GM12878 (cell line): ENCODE measurements at regions not wholly inside any gene's neighbourhood (a gene's known extent, or its start where the extent isn't known, plus 50 kb on each side); places are given as distances from the start of the nearest gene placed in this dataset.

ENCODE experiments used
- ATAC-seq: fragments of 200-7000 bp; cut with Tn5 transposase; 3 replicates; pipeline ENCODE4 v1.9.1; 2020; ENCODE audit warnings: mild to moderate bottlenecking, moderate library complexity
- BruUV-seq: library from RNA; stranded (reverse); fragments of 400-500 nt; replicated peaks from 2 replicates; lab custom pipeline; 2021; lab: Mats Ljungman, UMichigan
- CTCF ChIA-PET: fragments of 300-600 bp; sonication (Branson Sonifier 250); formaldehyde crosslinking; extraction: SDS; loops from one replicate; lab custom pipeline; 2021; ENCODE audit warnings: inconsistent platforms; lab: Yijun Ruan, JAX
- POLR2A ChIA-PET: fragments of 350-600 bp; formaldehyde crosslinking; extraction: SDS; loops from one replicate; lab custom pipeline; 2021; ENCODE audit warnings: inconsistent platforms; lab: Charles Lee
- RAD21 ChIA-PET: fragments of 300-600 bp; sonication (Branson Sonifier 250); formaldehyde crosslinking; loops from one replicate; lab custom pipeline; 2023; ENCODE audit warnings: antibody characterized with exemption; ENCODE audit not compliant: unreplicated experiment; lab: Charles Lee
- SMC1A ChIA-PET: fragments of 300-600 bp; sonication (Branson Sonifier 250); formaldehyde crosslinking; loops from one replicate; lab custom pipeline; 2023; ENCODE audit not compliant: unreplicated experiment, uncharacterized antibody; lab: Charles Lee
- DNase-seq: peaks from one replicate; pipeline ENCODE4 v3.0.0-alpha.2; 2011; ENCODE audit warnings: low read depth, low spot score
- FAIRE-seq: peaks from 3 replicates; lab custom pipeline; 2011; peaks lifted over from hg19 to GRCh38; lab: Jason Lieb, UNC
- H2AFZ ChIP-seq: 2 replicates; pipeline ENCODE4 v1.6.0; 2011; ENCODE audit warnings: low read depth, low read length, control low read depth; ENCODE audit not compliant: control insufficient read depth
- H3K27ac ChIP-seq: 2 replicates; pipeline ENCODE4 v1.5.1; 2011; ENCODE audit warnings: control low read depth; ENCODE audit not compliant: control insufficient read depth, insufficient read depth
- H3K27me3 ChIP-seq, 2 experiments: replicated peaks in 1 of 2; 2 replicates each; pipeline versions ENCODE4 v1.6.0 to v1.6.1; 2011; ENCODE audit warnings: low read length in 1 of 2; ENCODE audit not compliant: control insufficient read depth in 2 of 2, insufficient read depth in 2 of 2
- H3K36me3 ChIP-seq, 2 experiments: 2 replicates each; pipeline ENCODE4 v1.5.1; 2011; ENCODE audit warnings: low read length in 1 of 2; ENCODE audit not compliant: control insufficient read depth in 2 of 2, insufficient read depth in 2 of 2
- H3K4me1 ChIP-seq: 2 replicates; pipeline ENCODE4 v1.6.1; 2011; ENCODE audit warnings: mild to moderate bottlenecking, low read length, moderate library complexity, mixed read lengths; ENCODE audit not compliant: control insufficient read depth, insufficient read depth
- H3K4me2 ChIP-seq: 2 replicates; pipeline ENCODE4 v1.6.0; 2011; ENCODE audit warnings: control low read depth; ENCODE audit not compliant: control insufficient read depth, insufficient read depth
- H3K4me3 ChIP-seq: fragments of 200-600 bp; sonication (generic); 2 replicates; pipeline ENCODE4 v1.5.1; 2016
- H3K79me2 ChIP-seq: 2 replicates; pipeline ENCODE4 v1.6.0; 2011; ENCODE audit warnings: low read length; ENCODE audit not compliant: control insufficient read depth, insufficient read depth
- H3K9ac ChIP-seq: 2 replicates; pipeline ENCODE4 v1.8.0; 2011; ENCODE audit warnings: low read length, control low read depth, mixed read lengths; ENCODE audit not compliant: control insufficient read depth, insufficient read depth
- H3K9me3 ChIP-seq: replicated peaks from 3 replicates; pipeline ENCODE4 v1.5.1; 2011; ENCODE audit warnings: mild to moderate bottlenecking, low read length; ENCODE audit not compliant: control insufficient read depth, insufficient read depth
- H4K20me1 ChIP-seq: 2 replicates; pipeline ENCODE4 v1.6.0; 2011; ENCODE audit not compliant: control insufficient read depth, insufficient read depth
- CBFB ChIP-seq: IDR thresholded peaks from 2 replicates; pipeline ENCODE4 v1.6.1; 2016; ENCODE audit warnings: antibody characterized with exemption, low read depth
- CEBPB ChIP-seq, 2 experiments: fragments of 150-350 bp in 1 of 2; IDR thresholded peaks; 2 replicates each; pipeline ENCODE4 v1.6.1; 2012 to 2014; ENCODE audit warnings: low read depth in 2 of 2, low read length in 2 of 2, borderline replicate concordance in 1 of 2, inconsistent platforms in 1 of 2
- E2F4 ChIP-seq: IDR thresholded peaks from 2 replicates; pipeline ENCODE4 v1.6.1; 2012; ENCODE audit warnings: low read depth, low read length, improper control_type of control experiment
- EP300 ChIP-seq, 2 experiments: fragments of 150-350 bp in 1 of 2; IDR thresholded peaks; 2 replicates each; pipeline ENCODE4 v1.6.1; 2011 to 2012; ENCODE audit warnings: low read depth in 2 of 2, low read length in 2 of 2, borderline replicate concordance in 1 of 2, improper control_type of control experiment in 1 of 2, inconsistent platforms in 1 of 2; ENCODE audit not compliant: control insufficient read depth in 1 of 2
- FOXM1 ChIP-seq: IDR thresholded peaks from 2 replicates; pipeline ENCODE4 v1.6.1; 2012; ENCODE audit warnings: low read depth, mild to moderate bottlenecking, inconsistent platforms, low read length, moderate library complexity
- HDAC6 ChIP-seq: fragments of 200-600 bp; sonication (generic); IDR thresholded peaks from one replicate; pipeline ENCODE4 v1.8.0; 2017; ENCODE audit warnings: antibody characterized with exemption; ENCODE audit not compliant: unreplicated experiment
- HDGF ChIP-seq: fragments of 450-650 bp; IDR thresholded peaks from 2 replicates; pipeline ENCODE4 v1.6.1; 2016; ENCODE audit warnings: antibody characterized with exemption
- IRF4 ChIP-seq: IDR thresholded peaks from 2 replicates; pipeline ENCODE4 v1.6.1; 2011; ENCODE audit warnings: low read depth, low read length
- JUND ChIP-seq: IDR thresholded peaks from 2 replicates; pipeline ENCODE4 v1.6.1; 2012; ENCODE audit warnings: low read depth, mild to moderate bottlenecking, low read length, improper control_type of control experiment, moderate library complexity
- POLR2AphosphoS5 ChIP-seq: IDR thresholded peaks from 2 replicates; pipeline ENCODE4 v1.6.1; 2011; ENCODE audit warnings: mild to moderate bottlenecking, low read length, inconsistent platforms
- SP1 ChIP-seq: IDR thresholded peaks from one replicate; pipeline ENCODE4 v1.6.1; 2011; ENCODE audit warnings: low read depth, low read length
- SPI1 ChIP-seq: IDR thresholded peaks from 2 replicates; pipeline ENCODE4 v1.6.1; 2011; ENCODE audit warnings: low read depth, mild to moderate bottlenecking, low read length, moderate library complexity, borderline replicate concordance; ENCODE audit not compliant: insufficient read depth
- STAT1 ChIP-seq: fragments of 450-650 bp; conservative IDR thresholded peaks from 2 replicates; pipeline ENCODE4 v1.6.1; 2014; ENCODE audit warnings: antibody characterized with exemption, mild to moderate bottlenecking
- YBX1 ChIP-seq: fragments of 450-650 bp; IDR thresholded peaks from 2 replicates; pipeline ENCODE4 v1.6.1; 2016; ENCODE audit warnings: antibody characterized with exemption
- ZNF24 ChIP-seq: fragments of 450-650 bp; IDR thresholded peaks from 2 replicates; pipeline ENCODE4 v1.6.1; 2017; ENCODE audit warnings: antibody characterized with exemption, mild to moderate bottlenecking
- ZNF384 ChIP-seq: IDR thresholded peaks from 2 replicates; pipeline ENCODE4 v1.6.1; 2012; ENCODE audit warnings: low read depth, mild to moderate bottlenecking, low read length, improper control_type of control experiment, borderline replicate concordance
- ZZZ3 ChIP-seq: IDR thresholded peaks from 2 replicates; pipeline ENCODE4 v1.6.1; 2011; ENCODE audit warnings: low read depth; ENCODE audit not compliant: control insufficient read depth, insufficient read length
- WGBS: methylation state at CpG from one replicate; pipeline ENCODE4 v1.1.6; 2016; ENCODE audit warnings: low lambda C conversion rate; ENCODE audit not compliant: insufficient replicate concordance, insufficient coverage; ENCODE audit errors: missing lambda C conversion rate; 5-methylcytosine and 5-hydroxymethylcytosine counted together
- in situ Hi-C: fragments of 300-500 bp; cut with MboI; formaldehyde crosslinking; loops from 9 replicates; pipeline ENCODE4 v1.14.3; 2018; ENCODE audit warnings: mixed read lengths
- intact Hi-C: fragments of 100-400 bp; cut with micrococcal nuclease; formaldehyde crosslinking; loops from one replicate; pipeline ENCODE4 v1.14.2; 2022; ENCODE audit not compliant: unreplicated experiment
- TF ChIP-seq, protein P1 (sequence below): IDR thresholded peaks from 2 replicates; pipeline ENCODE4 v1.6.1; 2012; ENCODE audit warnings: low read depth, low read length, improper control_type of control experiment
- TF ChIP-seq, protein P2 (sequence below): fragments of 450-650 bp; IDR thresholded peaks from 2 replicates; pipeline ENCODE4 v1.6.1; 2016; ENCODE audit warnings: mild to moderate bottlenecking, moderate library complexity, borderline replicate concordance

GRCh38 chr6:139760128-139760527 lies 385.7 kb upstream of the CITED2 start:
- no peak overlapping the region for H3K9ac ChIP-seq
- no peak overlapping the region for H3K27ac ChIP-seq
- FAIRE-seq (no peak), ATAC-seq (no peak)
- RAD21 ChIA-PET = interaction anchor here (1.9 to 2.4 kb wide), 2 partner anchors 37 to 144 kb away, joined by 6 read pairs; no protein-coding TSS in a partner anchor
- no peaks in the 10 kb centered on the region for H3K9me3 ChIP-seq
- 36% methylated on average over 3 of the region's 3 CpGs for WGBS
- SMC1A ChIA-PET = interaction anchor here (0.8 to 1.6 kb wide), 3 partner anchors 144 to 331 kb away, joined by 3 to 4 read pairs (median 4); no protein-coding TSS in a partner anchor
- no peak overlapping the region for H3K4me2 ChIP-seq
- POLR2A ChIA-PET = no interaction called here
- TF ChIP-seq IRF4 (no peak), FOXM1 (no peak), YBX1 (no peak), SPI1 (no peak), SP1 (no peak), EP300 (IDR thresholded peaks at IDR 0.05; ENCODE audit: borderline replicate concordance in 1 of 2, control insufficient read depth in 1 of 2, low read depth in 2 of 2, low read length in 2 of 2) (no peak), HDGF (no peak), ZNF24 (no peak), POLR2AphosphoS5 (no peak), JUND (no peak), ZZZ3 (no peak), CEBPB (IDR thresholded peaks at IDR 0.05; ENCODE audit: borderline replicate concordance in 1 of 2, low read depth in 2 of 2, low read length in 2 of 2) (no peak), CBFB (no peak), STAT1 (no peak), E2F4 (no peak), HDAC6 (no peak), ZNF384 (no peak)
- TF ChIP-seq, protein P1, sequence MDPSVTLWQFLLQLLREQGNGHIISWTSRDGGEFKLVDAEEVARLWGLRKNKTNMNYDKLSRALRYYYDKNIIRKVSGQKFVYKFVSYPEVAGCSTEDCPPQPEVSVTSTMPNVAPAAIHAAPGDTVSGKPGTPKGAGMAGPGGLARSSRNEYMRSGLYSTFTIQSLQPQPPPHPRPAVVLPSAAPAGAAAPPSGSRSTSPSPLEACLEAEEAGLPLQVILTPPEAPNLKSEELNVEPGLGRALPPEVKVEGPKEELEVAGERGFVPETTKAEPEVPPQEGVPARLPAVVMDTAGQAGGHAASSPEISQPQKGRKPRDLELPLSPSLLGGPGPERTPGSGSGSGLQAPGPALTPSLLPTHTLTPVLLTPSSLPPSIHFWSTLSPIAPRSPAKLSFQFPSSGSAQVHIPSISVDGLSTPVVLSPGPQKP = no peak
- TF ChIP-seq, protein P2, sequence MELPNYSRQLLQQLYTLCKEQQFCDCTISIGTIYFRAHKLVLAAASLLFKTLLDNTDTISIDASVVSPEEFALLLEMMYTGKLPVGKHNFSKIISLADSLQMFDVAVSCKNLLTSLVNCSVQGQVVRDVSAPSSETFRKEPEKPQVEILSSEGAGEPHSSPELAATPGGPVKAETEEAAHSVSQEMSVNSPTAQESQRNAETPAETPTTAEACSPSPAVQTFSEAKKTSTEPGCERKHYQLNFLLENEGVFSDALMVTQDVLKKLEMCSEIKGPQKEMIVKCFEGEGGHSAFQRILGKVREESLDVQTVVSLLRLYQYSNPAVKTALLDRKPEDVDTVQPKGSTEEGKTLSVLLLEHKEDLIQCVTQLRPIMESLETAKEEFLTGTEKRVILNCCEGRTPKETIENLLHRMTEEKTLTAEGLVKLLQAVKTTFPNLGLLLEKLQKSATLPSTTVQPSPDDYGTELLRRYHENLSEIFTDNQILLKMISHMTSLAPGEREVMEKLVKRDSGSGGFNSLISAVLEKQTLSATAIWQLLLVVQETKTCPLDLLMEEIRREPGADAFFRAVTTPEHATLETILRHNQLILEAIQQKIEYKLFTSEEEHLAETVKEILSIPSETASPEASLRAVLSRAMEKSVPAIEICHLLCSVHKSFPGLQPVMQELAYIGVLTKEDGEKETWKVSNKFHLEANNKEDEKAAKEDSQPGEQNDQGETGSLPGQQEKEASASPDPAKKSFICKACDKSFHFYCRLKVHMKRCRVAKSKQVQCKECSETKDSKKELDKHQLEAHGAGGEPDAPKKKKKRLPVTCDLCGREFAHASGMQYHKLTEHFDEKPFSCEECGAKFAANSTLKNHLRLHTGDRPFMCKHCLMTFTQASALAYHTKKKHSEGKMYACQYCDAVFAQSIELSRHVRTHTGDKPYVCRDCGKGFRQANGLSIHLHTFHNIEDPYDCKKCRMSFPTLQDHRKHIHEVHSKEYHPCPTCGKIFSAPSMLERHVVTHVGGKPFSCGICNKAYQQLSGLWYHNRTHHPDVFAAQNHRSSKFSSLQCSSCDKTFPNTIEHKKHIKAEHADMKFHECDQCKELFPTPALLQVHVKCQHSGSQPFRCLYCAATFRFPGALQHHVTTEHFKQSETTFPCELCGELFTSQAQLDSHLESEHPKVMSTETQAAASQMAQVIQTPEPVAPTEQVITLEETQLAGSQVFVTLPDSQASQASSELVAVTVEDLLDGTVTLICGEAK = no peak
- TF ChIP-seq, all 136 proteins: peak for 0
- Histone ChIP-seq H3K36me3 (no peaks in the 10 kb centered on the region), H2AFZ (no peak overlapping the region), H3K27me3 (no peaks in the 10 kb centered on the region), H3K4me1 (peaks cover 9% of the 10 kb centered on the region; the same call in 1 of the 2 replicates), H3K4me3 (no peak overlapping the region), H3K79me2 (no peaks in the 10 kb centered on the region), H4K20me1 (no peaks in the 10 kb centered on the region)
- CTCF ChIA-PET = interaction anchor here (1.3 kb wide), 1 partner anchor 236 kb away, joined by 3 read pairs; no protein-coding TSS in a partner anchor
- in situ Hi-C loops = no loop called here
- no peak for DNase-seq
- intact Hi-C loops = no loop called here
- BruUV-seq = no TSS peak
